Endodermal cell (in vitro differentiated cells): ENCODE measurements at regions not wholly inside any gene's neighbourhood (a gene's known extent, or its start where the extent isn't known, plus 50 kb on each side); places are given as distances from the start of the nearest gene placed in this dataset.

ENCODE experiments used
- DNase-seq: peaks from one replicate; pipeline ENCODE4 v3.0.0-alpha.2; 2017
- H3K27ac ChIP-seq: 2 replicates; pipeline ENCODE4 v1.5.1; 2013; ENCODE audit warnings: mild to moderate bottlenecking, low read depth, low read length, moderate library complexity
- H3K27me3 ChIP-seq: 2 replicates; pipeline ENCODE4 v1.6.1; 2013; ENCODE audit warnings: mild to moderate bottlenecking, low read length, moderate library complexity; ENCODE audit not compliant: insufficient read depth, control insufficient read depth, poor library complexity, severe bottlenecking
- H3K36me3 ChIP-seq: 2 replicates; pipeline ENCODE4 v1.7.0; 2013; ENCODE audit warnings: mild to moderate bottlenecking, low read length, moderate library complexity; ENCODE audit not compliant: control insufficient read depth, insufficient read depth
- H3K4me1 ChIP-seq: one replicate; pipeline ENCODE4 v1.7.0; 2013; ENCODE audit warnings: low read length; ENCODE audit not compliant: control insufficient read depth, insufficient read depth
- H3K4me3 ChIP-seq: 2 replicates; pipeline ENCODE4 v1.5.1; 2013; ENCODE audit warnings: mild to moderate bottlenecking, low read length, moderate library complexity
- H3K9ac ChIP-seq: 2 replicates; pipeline ENCODE4 v1.6.1; 2013; ENCODE audit warnings: mild to moderate bottlenecking, low read length, moderate library complexity; ENCODE audit not compliant: poor library complexity, severe bottlenecking; ENCODE audit errors: extremely low read depth
- H3K9me3 ChIP-seq: 2 replicates; pipeline ENCODE4 v1.6.1; 2013; ENCODE audit warnings: mild to moderate bottlenecking, low read length, moderate library complexity; ENCODE audit not compliant: control insufficient read depth
- H3K27ac Mint-ChIP-seq: 2 replicates; pipeline ENCODE4 v1.8.0; 2020; ENCODE audit warnings: mixed read lengths
- H3K27me3 Mint-ChIP-seq: 2 replicates; pipeline ENCODE4 v1.8.0; 2021; ENCODE audit warnings: mild to moderate bottlenecking, mixed read lengths; ENCODE audit not compliant: insufficient read depth
- H3K36me3 Mint-ChIP-seq: 2 replicates; pipeline ENCODE4 v1.8.0; 2020; ENCODE audit warnings: low read depth, mixed read lengths
- H3K4me1 Mint-ChIP-seq: 2 replicates; pipeline ENCODE4 v1.8.0; 2020; ENCODE audit warnings: mixed read lengths
- H3K4me3 Mint-ChIP-seq: 2 replicates; pipeline ENCODE4 v1.8.0; 2020; ENCODE audit warnings: mild to moderate bottlenecking, moderate library complexity, mixed read lengths
- H3K9me3 Mint-ChIP-seq: 2 replicates; pipeline ENCODE4 v1.8.0; 2020; ENCODE audit warnings: mild to moderate bottlenecking, mixed read lengths
- CTCF ChIP-seq: fragments of 200-600 bp; sonication (generic); conservative IDR thresholded peaks from 2 replicates; pipeline ENCODE4 v1.5.0; 2021; ENCODE audit warnings: antibody characterized with exemption, mild to moderate bottlenecking
- WGBS, 2 experiments: methylation state at CpG; one replicate each; pipeline versions ENCODE4 v1.1.5 to v1.1.7; 2013; ENCODE audit warnings: missing lambda C conversion rate in 2 of 2, mixed read lengths in 1 of 2; ENCODE audit not compliant: insufficient coverage in 1 of 2, insufficient read length in 1 of 2; 5-methylcytosine and 5-hydroxymethylcytosine counted together

GRCh38 chr2:228613133-228613850 lies 431.8 kb upstream of the SPHKAP start:
- Mint-ChIP-seq H3K4me3 (no peak overlapping the region), H3K27ac (no peak overlapping the region), H3K36me3 (no peaks in the 10 kb centered on the region), H3K27me3 (no peaks in the 10 kb centered on the region), H3K9me3 (peaks cover 3% of the 10 kb centered on the region), H3K4me1 (no peaks in the 10 kb centered on the region)
- H3K27ac ChIP-seq: no peak overlapping the region
- H3K4me1 ChIP-seq: no peaks in the 10 kb centered on the region
- H3K4me3 ChIP-seq: no peak overlapping the region
- peaks cover 5% of the 10 kb centered on the region for H3K9me3 ChIP-seq
- 88 to 95% methylated on average over 5 to 8 of the region's 8 CpGs for WGBS, 2 experiments
- DNase-seq: no peak
- H3K36me3 ChIP-seq: no peaks in the 10 kb centered on the region
- no peak for TF ChIP-seq CTCF
- H3K9ac ChIP-seq: no peak overlapping the region
- H3K27me3 ChIP-seq: no peaks in the 10 kb centered on the region

DNA sequence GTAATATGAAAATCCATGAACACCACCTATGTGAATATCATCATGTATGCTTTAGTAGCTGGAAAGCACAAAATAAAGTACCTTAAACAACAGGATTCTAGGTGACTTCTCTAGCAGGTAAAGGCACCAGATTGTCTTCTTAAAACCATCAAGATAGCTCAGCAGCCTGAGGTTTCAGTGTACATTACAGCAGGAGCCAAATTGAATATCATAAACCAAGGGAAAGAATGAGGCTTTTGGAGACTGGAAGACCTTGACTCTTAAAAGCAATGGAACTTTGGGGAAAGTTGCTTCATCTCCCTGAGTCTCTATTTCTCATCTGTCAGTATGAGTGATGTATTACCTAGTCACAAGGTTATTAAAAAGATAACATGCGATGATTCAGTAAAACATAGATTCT lies 429.7 kb upstream of the SPHKAP start:
- no peak overlapping the region for H3K4me3 ChIP-seq
- no peaks in the 10 kb centered on the region for H3K36me3 ChIP-seq
- no peaks in the 10 kb centered on the region for H3K4me1 Mint-ChIP-seq
- WGBS, 2 experiments: no CpG with 5 or more reads among the region's 1 CpG
- H3K27me3 ChIP-seq: no peaks in the 10 kb centered on the region
- H3K4me3 Mint-ChIP-seq: no peak overlapping the region
- H3K27ac ChIP-seq: no peak overlapping the region
- H3K27ac Mint-ChIP-seq: no peak overlapping the region
- H3K9me3 ChIP-seq: peaks cover 5% of the 10 kb centered on the region
- no peaks in the 10 kb centered on the region for H3K4me1 ChIP-seq
- no peak overlapping the region for H3K9ac ChIP-seq
- H3K9me3 Mint-ChIP-seq: peaks cover 5% of the 10 kb centered on the region
- DNase-seq: no peak
- TF ChIP-seq CTCF: no peak
- H3K27me3 Mint-ChIP-seq: no peaks in the 10 kb centered on the region
- no peaks in the 10 kb centered on the region for H3K36me3 Mint-ChIP-seq

GRCh38 chr2:228602288-228602687 lies 420.8 kb upstream of the SPHKAP start:
- DNase-seq: no peak
- no peaks in the 10 kb centered on the region for H3K4me1 Mint-ChIP-seq
- Histone ChIP-seq H3K4me1 (no peaks in the 10 kb centered on the region), H3K36me3 (no peaks in the 10 kb centered on the region), H3K27ac (no peak overlapping the region), H3K9ac (no peak overlapping the region), H3K27me3 (no peaks in the 10 kb centered on the region), H3K9me3 (no peaks in the 10 kb centered on the region), H3K4me3 (no peak overlapping the region)
- WGBS, 2 experiments: 86 to 100% methylated on average over 1 to 2 of the region's 2 CpGs
- TF ChIP-seq CTCF: no peak
- H3K9me3 Mint-ChIP-seq: no peaks in the 10 kb centered on the region
- H3K4me3 Mint-ChIP-seq: no peak overlapping the region
- H3K36me3 Mint-ChIP-seq: no peaks in the 10 kb centered on the region
- no peak overlapping the region for H3K27ac Mint-ChIP-seq
- no peaks in the 10 kb centered on the region for H3K27me3 Mint-ChIP-seq
